Brain pericyte (primary cell): ENCODE measurements at regions not wholly inside any gene's neighbourhood (a gene's known extent, or its start where the extent isn't known, plus 50 kb on each side); places are given as distances from the start of the nearest gene placed in this dataset.
"Not testable (repeated sequence)": the region's sequence is repeated elsewhere in the genome, so short reads cannot be mapped to it uniquely, and the experiment has no call there.

ENCODE experiments used
- DNase-seq: peaks from one replicate; pipeline ENCODE4 v3.0.0-alpha.2; 2012; ENCODE audit warnings: low read depth, low spot score

- DNase-seq, result no peak
Observed at GRCh38 chr5:111826064-111826463, 69.1 kb upstream of the NREP start.

GRCh38 chr5:111820072-111820471, 63.1 kb upstream of the NREP start:
- DNase-seq, result no peak

GRCh38 chr5:111819028-111819427, 62.0 kb upstream of the NREP start:
- not testable (repeated sequence) for DNase-seq

GRCh38 chr5:111813537-111813936, 56.5 kb upstream of the NREP start:
- DNase-seq, result no peak

GRCh38 chr5:111810112-111810511, 53.1 kb upstream of the NREP start:
- DNase-seq, result no peak
